Heart right ventricle (tissue), 16 donors: ENCODE measurements at regions not wholly inside any gene's neighbourhood (a gene's known extent, or its start where the extent isn't known, plus 50 kb on each side); places are given as distances from the start of the nearest gene placed in this dataset.

Experiments used
- ATAC-seq, 8 donors: fragments of 200-7000 bp; cut with Tn5 transposase; one replicate each; pipeline ENCODE4 v1.9.1; 2020; ENCODE audit warnings: mild to moderate bottlenecking in 8 of 8, moderate library complexity in 8 of 8, moderate number of reproducible peaks in 1 of 8
- DNase-seq, 2 donors: peaks; one replicate each; pipeline ENCODE4 v3.0.0-alpha.2; 2020
- H3K27ac ChIP-seq, 10 donors: fragments of 200-600 bp; sonication (generic) in 2 of 10; one replicate each; pipeline versions ENCODE4 v1.5.0 to v1.8.0; 2020 to 2022; ENCODE audit warnings: mild to moderate bottlenecking in 3 of 10
- H3K27me3 ChIP-seq, 7 donors: fragments of 200-600 bp; one replicate each; pipeline ENCODE4 v1.8.0; 2021 to 2022; ENCODE audit warnings: mild to moderate bottlenecking in 2 of 7
- H3K36me3 ChIP-seq, 9 donors: fragments of 200-600 bp; sonication (generic) in 1 of 9; one replicate each; pipeline versions ENCODE4 v1.5.0 to v1.8.0; 2020 to 2022; ENCODE audit warnings: mild to moderate bottlenecking in 2 of 9
- H3K4me1 ChIP-seq, 9 donors: fragments of 200-600 bp; sonication (generic) in 1 of 9; one replicate each; pipeline versions ENCODE4 v1.5.0 to v1.8.0; 2020 to 2022; ENCODE audit warnings: mild to moderate bottlenecking in 4 of 9
- H3K4me3 ChIP-seq, 10 donors: fragments of 200-600 bp; sonication (generic) in 2 of 10; one replicate each; pipeline versions ENCODE4 v1.5.0 to v1.8.0; 2020 to 2022; ENCODE audit warnings: mild to moderate bottlenecking in 7 of 10, moderate library complexity in 2 of 10
- H3K9me3 ChIP-seq, 11 donors: fragments of 200-600 bp in 10 of 11; sonication (generic) in 2 of 11; one replicate each; pipeline versions ENCODE4 v1.5.0 to v1.8.0; 2013 to 2022; ENCODE audit warnings: mild to moderate bottlenecking in 2 of 11, control low read depth in 1 of 11, moderate library complexity in 1 of 11
- CTCF ChIP-seq, 9 donors: fragments of 200-600 bp; sonication (generic) in 2 of 9; IDR thresholded peaks; one replicate each; pipeline versions ENCODE4 v1.5.0 to v1.8.0; 2021 to 2022; ENCODE audit warnings: antibody characterized with exemption in 9 of 9, mild to moderate bottlenecking in 5 of 9, moderate library complexity in 1 of 9
- WGBS, 2 donors: extraction: QIAGEN DNeasy Blood & Tissue Kit; methylation state at CpG; one replicate each; pipeline ENCODE4 v1.1.7; 2013; ENCODE audit warnings: inconsistent platforms in 1 of 2; 5-methylcytosine and 5-hydroxymethylcytosine counted together
- intact Hi-C, 10 donors: fragments of 100-400 bp; cut with DNase I; formaldehyde crosslinking; loops; one replicate each; pipeline versions ENCODE4 v1.11.1 to v1.14.2; 2022
- donor health status: Arrhythmogenic right ventricular cardiomyopathy.
- donor health status: ischemic (EF 13 %, LVEDD 7.1; RV severe dilation, severe dysfunction).
- donor health status: healthy with polysubstance abuse.
- donor health status: DM: no; HTN: yes; CAD: no.
- donor health status: DM: no; HTN: no; CAD: no.
- donor health status: ischemic (EF 25% LVEDD 6.9; RV normal size, moderate dysfunction).
- donor health status: ischemic (EF 25% LVEDD 5.7; RV mildly dilated, moderate dysfunction).
- donor health status: healthy.
- donor health status: DM: yes; HTN: yes; CAD: no.
- donor health status: Ischemic cardiomyopathy.
- donor health status: ischemic (EF 35%, LVEDD 5.7; RV mildly dilated, moderate dysfunction).
- donor health status: nonischemic (EF 11% LVEDD 7.7; RV severe dilation, severe dysfunction).
- donor health status: DM: yes; HTN: yes; CAD: no.
- donor health status: PGD.
- donor health status: ischemic (EF 29% LVEDD 5.4; RV normal size, mild dysfunction).
- donor health status: nonischemic (EF 23%, LVEDD 6.1; RV moderate dilation, normal function).

GRCh38 chr13:58142952-58143351, 511.4 kb downstream of the PCDH17 start:
- Histone ChIP-seq H3K4me1 (no peaks in the 10 kb centered on the region), H3K27ac (no peak overlapping the region), H3K27me3 (no peaks in the 10 kb centered on the region), H3K4me3 (no peak overlapping the region), H3K9me3 (no peaks in the 10 kb centered on the region), H3K36me3 (no peaks in the 10 kb centered on the region)
- no peak for TF ChIP-seq CTCF (IDR thresholded peaks at IDR 0.05)
- ATAC-seq (no peak), DNase-seq (no peak)
- intact Hi-C loops: no loop called here
- 96 to 97% methylated on average over 1 of the region's 1 CpG for WGBS, 2 donors

- no peaks in the 10 kb centered on the region for H3K9me3 ChIP-seq
- no peak overlapping the region for H3K4me3 ChIP-seq
- ATAC-seq (no peak), DNase-seq (no peak)
- TF ChIP-seq CTCF (IDR thresholded peaks at IDR 0.05): no peak
- WGBS, 2 donors: 92 to 94% methylated on average over 12 of the region's 12 CpGs
- intact Hi-C loops: no loop called here
- no peaks in the 10 kb centered on the region for H3K27me3 ChIP-seq
- no peak overlapping the region for H3K27ac ChIP-seq
- H3K36me3 ChIP-seq: no peaks in the 10 kb centered on the region
- no peaks in the 10 kb centered on the region for H3K4me1 ChIP-seq
These were observed 513.1 kb downstream of the PCDH17 start for GRCh38 chr13:58144616-58145015.

- intact Hi-C loops: no loop called here
- no peak for TF ChIP-seq CTCF (IDR thresholded peaks at IDR 0.05)
- ATAC-seq: peak in 2 of 8 donors; percentile 63 to 70
These were observed 519.9 kb downstream of the PCDH17 start for GRCh38 chr13:58151452-58151851.

GRCh38 chr13:58160980-58161379, 529.4 kb downstream of the PCDH17 start:
- Histone ChIP-seq H3K27ac (no peak overlapping the region), H3K4me3 (no peak overlapping the region), H3K36me3 (no peaks in the 10 kb centered on the region), H3K9me3 (no peaks in the 10 kb centered on the region), H3K4me1 (no peaks in the 10 kb centered on the region), H3K27me3 (no peaks in the 10 kb centered on the region)
- ATAC-seq (no peak), DNase-seq (no peak)
- intact Hi-C loops: no loop called here
- TF ChIP-seq CTCF (IDR thresholded peaks at IDR 0.05): no peak

More at GRCh38 chr13:58151452-58151851, 519.9 kb downstream of the PCDH17 start:
- H3K4me1 ChIP-seq: no peaks in the 10 kb centered on the region
- WGBS, 2 donors: 71 to 84% methylated on average over 2 of the region's 2 CpGs
- H3K27me3 ChIP-seq: no peaks in the 10 kb centered on the region
- H3K4me3 ChIP-seq: no peak overlapping the region
- H3K9me3 ChIP-seq: no peaks in the 10 kb centered on the region
- H3K27ac ChIP-seq: no peak overlapping the region
- no peak for DNase-seq
- H3K36me3 ChIP-seq: no peaks in the 10 kb centered on the region

GRCh38 chr13:58165617-58166016, 534.1 kb downstream of the PCDH17 start:
- DNase-seq (no peak), ATAC-seq (no peak)
- Histone ChIP-seq H3K27me3 (no peaks in the 10 kb centered on the region), H3K4me1 (no peaks in the 10 kb centered on the region), H3K9me3 (no peaks in the 10 kb centered on the region), H3K27ac (no peak overlapping the region), H3K4me3 (no peak overlapping the region), H3K36me3 (no peaks in the 10 kb centered on the region)
- no peak for TF ChIP-seq CTCF (IDR thresholded peaks at IDR 0.05)
- 68 to 72% methylated on average over 4 of the region's 4 CpGs for WGBS, 2 donors
- intact Hi-C loops: no loop called here
